ENCODE measurements at regions not wholly inside any gene's neighbourhood (a gene's known extent, or its start where the extent isn't known, plus 50 kb on each side); places are given as distances from the start of the nearest gene placed in this dataset.

- H2AFZ ChIP-seq (ENCODE audit: low read length), result no peak overlapping the region
- no peaks in the 10 kb centered on the region for H3K9me3 ChIP-seq (ENCODE audit: control insufficient read depth, insufficient read depth, low read depth, low read length)
- H4K20me1 ChIP-seq (ENCODE audit: control insufficient read depth, extremely low read depth, insufficient read depth, low read length), result no peaks in the 10 kb centered on the region
- H3K9ac ChIP-seq (ENCODE audit: insufficient read depth, low read length), result no peak overlapping the region
- no peak for TF ChIP-seq EZH2 (IDR thresholded peaks at IDR 0.05; ENCODE audit: low read length, missing control alignments)
- TF ChIP-seq, protein P1, sequence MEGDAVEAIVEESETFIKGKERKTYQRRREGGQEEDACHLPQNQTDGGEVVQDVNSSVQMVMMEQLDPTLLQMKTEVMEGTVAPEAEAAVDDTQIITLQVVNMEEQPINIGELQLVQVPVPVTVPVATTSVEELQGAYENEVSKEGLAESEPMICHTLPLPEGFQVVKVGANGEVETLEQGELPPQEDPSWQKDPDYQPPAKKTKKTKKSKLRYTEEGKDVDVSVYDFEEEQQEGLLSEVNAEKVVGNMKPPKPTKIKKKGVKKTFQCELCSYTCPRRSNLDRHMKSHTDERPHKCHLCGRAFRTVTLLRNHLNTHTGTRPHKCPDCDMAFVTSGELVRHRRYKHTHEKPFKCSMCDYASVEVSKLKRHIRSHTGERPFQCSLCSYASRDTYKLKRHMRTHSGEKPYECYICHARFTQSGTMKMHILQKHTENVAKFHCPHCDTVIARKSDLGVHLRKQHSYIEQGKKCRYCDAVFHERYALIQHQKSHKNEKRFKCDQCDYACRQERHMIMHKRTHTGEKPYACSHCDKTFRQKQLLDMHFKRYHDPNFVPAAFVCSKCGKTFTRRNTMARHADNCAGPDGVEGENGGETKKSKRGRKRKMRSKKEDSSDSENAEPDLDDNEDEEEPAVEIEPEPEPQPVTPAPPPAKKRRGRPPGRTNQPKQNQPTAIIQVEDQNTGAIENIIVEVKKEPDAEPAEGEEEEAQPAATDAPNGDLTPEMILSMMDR (conservative IDR thresholded peaks at IDR 0.05 in 1 of 2, IDR thresholded peaks at IDR 0.05 in 1 of 2; ENCODE audit: low read depth in 1 of 2, low read length in 2 of 2), result no peak
- no peaks in the 10 kb centered on the region for H3K4me1 ChIP-seq (ENCODE audit: control insufficient read depth, extremely low read depth, insufficient read depth, low read length)
- no peak overlapping the region for H3K27ac ChIP-seq (ENCODE audit: insufficient read depth, low read length)
- no peak overlapping the region for H3K4me2 ChIP-seq (ENCODE audit: extremely low read depth, insufficient read depth, low read length)
- H3K79me2 ChIP-seq (ENCODE audit: control insufficient read depth, insufficient read depth, low read length), result no peaks in the 10 kb centered on the region
- H3K4me3 ChIP-seq (replicated peaks in 1 of 4; ENCODE audit: control extremely low read depth in 1 of 4, insufficient read depth in 1 of 4, low read depth in 3 of 4, low read length in 4 of 4), result no peak overlapping the region
- no peaks in the 10 kb centered on the region for H3K36me3 ChIP-seq (ENCODE audit: control insufficient read depth, insufficient read depth, low read length)
- DNase-seq (ENCODE audit: low read depth in 2 of 2), result no peak
- no peaks in the 10 kb centered on the region for H3K27me3 ChIP-seq (ENCODE audit: control insufficient read depth, insufficient read depth, low read length)
These were observed 82.6 kb upstream of the UCN3 start for GRCh38 chr10:5282137-5282536.

DNA sequence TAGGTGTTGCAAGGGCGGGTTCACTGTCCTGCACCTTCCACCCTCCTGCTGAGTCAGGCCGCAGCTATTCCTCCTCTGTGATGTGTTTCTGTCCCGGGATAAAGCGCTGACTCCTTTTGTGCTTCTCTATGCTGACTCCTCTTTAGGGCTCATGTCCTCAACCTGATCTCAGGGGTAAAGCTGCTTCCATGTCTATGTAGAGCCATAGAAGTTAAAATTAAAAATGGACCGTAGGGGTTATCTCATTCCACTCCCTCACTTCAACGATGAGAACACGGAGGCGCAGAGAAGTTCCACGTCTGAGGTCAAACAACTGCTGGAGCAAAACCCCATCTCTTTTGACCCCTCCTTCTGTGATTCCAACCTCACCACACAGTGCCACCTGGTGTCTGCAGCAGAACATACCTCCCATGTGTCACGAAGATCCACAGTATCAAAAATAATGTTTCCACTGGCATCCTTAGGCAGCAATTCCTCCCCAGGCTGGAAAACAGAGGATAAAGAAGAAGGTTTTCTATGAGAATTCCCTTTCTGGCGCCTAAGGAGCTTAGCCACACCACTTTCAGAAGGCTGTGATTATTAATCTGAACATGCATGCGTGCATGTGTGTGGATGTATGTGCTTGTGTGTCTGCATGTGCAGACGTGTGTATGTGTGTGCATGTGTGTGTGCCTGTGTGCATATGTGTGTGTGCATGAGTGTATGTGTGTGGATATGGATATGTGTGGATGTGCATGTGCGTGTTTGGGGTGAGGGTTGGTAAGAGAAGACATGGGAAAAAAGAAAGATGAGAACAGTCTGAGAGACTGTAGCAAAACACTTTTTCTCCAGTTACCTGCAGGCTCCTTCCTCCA is 81.2 kb upstream of the UCN3 start:
- peak; percentile 32 to 66 for DNase-seq (ENCODE audit: low read depth in 2 of 2)
- Histone ChIP-seq H3K4me2 (ENCODE audit: extremely low read depth, insufficient read depth, low read length) (peak overlapping the region; percentile 32), H3K27ac (ENCODE audit: insufficient read depth, low read length) (no peak overlapping the region)

DNA sequence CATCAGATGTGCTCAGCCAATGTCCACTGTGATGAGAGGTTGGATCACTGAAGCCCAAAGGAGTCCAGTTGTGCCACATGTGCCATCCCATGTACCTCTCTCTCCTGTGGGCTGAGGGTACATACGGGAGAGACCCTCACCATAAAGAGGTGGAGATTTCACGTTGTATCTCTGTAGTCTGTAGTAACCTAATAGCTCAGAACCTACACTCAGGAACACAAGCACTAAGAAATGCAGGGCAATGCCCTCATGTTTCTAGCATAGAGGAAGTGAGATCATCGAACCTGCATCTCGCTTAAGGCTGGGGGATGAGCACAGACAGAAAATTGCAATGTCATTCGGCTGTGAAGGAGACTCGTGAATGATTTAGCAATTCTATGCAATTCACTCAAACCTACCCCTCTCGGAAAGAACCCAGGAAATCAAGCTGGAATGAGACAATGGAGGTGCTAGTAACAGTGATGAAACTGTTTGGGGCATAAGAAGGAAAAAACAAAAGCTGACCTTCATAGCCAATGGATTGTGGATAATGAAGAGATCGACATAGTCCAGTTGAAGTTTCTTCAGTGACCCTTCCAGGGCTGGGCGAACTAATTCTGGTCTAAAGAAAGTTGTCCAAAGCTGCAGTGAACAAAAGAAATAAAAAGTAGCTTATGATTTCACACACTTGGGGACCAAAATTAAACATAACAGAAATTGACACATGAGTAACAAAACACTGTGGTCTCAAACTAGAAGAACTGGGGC is 80.3 kb upstream of the UCN3 start:
- Histone ChIP-seq H3K4me3 (replicated peaks in 1 of 4; ENCODE audit: control extremely low read depth in 1 of 4, insufficient read depth in 1 of 4, low read depth in 3 of 4, low read length in 4 of 4) (no peak overlapping the region), H3K9ac (ENCODE audit: insufficient read depth, low read length) (no peak overlapping the region), H3K27ac (ENCODE audit: insufficient read depth, low read length) (no peak overlapping the region), H3K4me2 (ENCODE audit: extremely low read depth, insufficient read depth, low read length) (no peak overlapping the region), H3K36me3 (ENCODE audit: control insufficient read depth, insufficient read depth, low read length) (no peaks in the 10 kb centered on the region), H3K9me3 (ENCODE audit: control insufficient read depth, insufficient read depth, low read depth, low read length) (no peaks in the 10 kb centered on the region), H3K4me1 (ENCODE audit: control insufficient read depth, extremely low read depth, insufficient read depth, low read length) (no peaks in the 10 kb centered on the region), H3K27me3 (ENCODE audit: control insufficient read depth, insufficient read depth, low read length) (no peaks in the 10 kb centered on the region), H3K79me2 (ENCODE audit: control insufficient read depth, insufficient read depth, low read length) (no peaks in the 10 kb centered on the region), H4K20me1 (ENCODE audit: control insufficient read depth, extremely low read depth, insufficient read depth, low read length) (no peaks in the 10 kb centered on the region), H2AFZ (ENCODE audit: low read length) (no peak overlapping the region)
- peak; percentile 38 to 56 for DNase-seq (ENCODE audit: low read depth in 2 of 2)
- TF ChIP-seq, protein P1 (conservative IDR thresholded peaks at IDR 0.05 in 1 of 2, IDR thresholded peaks at IDR 0.05 in 1 of 2; ENCODE audit: low read depth in 1 of 2, low read length in 2 of 2), result no peak
- no peak for TF ChIP-seq EZH2 (IDR thresholded peaks at IDR 0.05; ENCODE audit: low read length, missing control alignments)

More for the DNA sequence above, 81.2 kb upstream of the UCN3 start:
- Histone ChIP-seq H3K27me3 (ENCODE audit: control insufficient read depth, insufficient read depth, low read length) (no peaks in the 10 kb centered on the region), H2AFZ (ENCODE audit: low read length) (peak overlapping the region; percentile 3), H3K9me3 (ENCODE audit: control insufficient read depth, insufficient read depth, low read depth, low read length) (no peaks in the 10 kb centered on the region), H3K9ac (ENCODE audit: insufficient read depth, low read length) (no peak overlapping the region), H3K79me2 (ENCODE audit: control insufficient read depth, insufficient read depth, low read length) (no peaks in the 10 kb centered on the region), H3K4me1 (ENCODE audit: control insufficient read depth, extremely low read depth, insufficient read depth, low read length) (no peaks in the 10 kb centered on the region), H4K20me1 (ENCODE audit: control insufficient read depth, extremely low read depth, insufficient read depth, low read length) (no peaks in the 10 kb centered on the region), H3K36me3 (ENCODE audit: control insufficient read depth, insufficient read depth, low read length) (no peaks in the 10 kb centered on the region), H3K4me3 (replicated peaks in 1 of 4; ENCODE audit: control extremely low read depth in 1 of 4, insufficient read depth in 1 of 4, low read depth in 3 of 4, low read length in 4 of 4) (no peak overlapping the region)
- TF ChIP-seq, protein P1 (conservative IDR thresholded peaks at IDR 0.05 in 1 of 2, IDR thresholded peaks at IDR 0.05 in 1 of 2; ENCODE audit: low read depth in 1 of 2, low read length in 2 of 2), result peak; percentile 65 to 81
- TF ChIP-seq EZH2 (IDR thresholded peaks at IDR 0.05; ENCODE audit: low read length, missing control alignments), result no peak
